ENCODE measurements at regions not wholly inside any gene's neighbourhood (a gene's known extent, or its start where the extent isn't known, plus 50 kb on each side); places are given as distances from the start of the nearest gene placed in this dataset.

- TF ChIP-seq, protein P1, sequence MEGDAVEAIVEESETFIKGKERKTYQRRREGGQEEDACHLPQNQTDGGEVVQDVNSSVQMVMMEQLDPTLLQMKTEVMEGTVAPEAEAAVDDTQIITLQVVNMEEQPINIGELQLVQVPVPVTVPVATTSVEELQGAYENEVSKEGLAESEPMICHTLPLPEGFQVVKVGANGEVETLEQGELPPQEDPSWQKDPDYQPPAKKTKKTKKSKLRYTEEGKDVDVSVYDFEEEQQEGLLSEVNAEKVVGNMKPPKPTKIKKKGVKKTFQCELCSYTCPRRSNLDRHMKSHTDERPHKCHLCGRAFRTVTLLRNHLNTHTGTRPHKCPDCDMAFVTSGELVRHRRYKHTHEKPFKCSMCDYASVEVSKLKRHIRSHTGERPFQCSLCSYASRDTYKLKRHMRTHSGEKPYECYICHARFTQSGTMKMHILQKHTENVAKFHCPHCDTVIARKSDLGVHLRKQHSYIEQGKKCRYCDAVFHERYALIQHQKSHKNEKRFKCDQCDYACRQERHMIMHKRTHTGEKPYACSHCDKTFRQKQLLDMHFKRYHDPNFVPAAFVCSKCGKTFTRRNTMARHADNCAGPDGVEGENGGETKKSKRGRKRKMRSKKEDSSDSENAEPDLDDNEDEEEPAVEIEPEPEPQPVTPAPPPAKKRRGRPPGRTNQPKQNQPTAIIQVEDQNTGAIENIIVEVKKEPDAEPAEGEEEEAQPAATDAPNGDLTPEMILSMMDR (conservative IDR thresholded peaks at IDR 0.05) = no peak
- no peak for TF ChIP-seq EZH2 (IDR thresholded peaks at IDR 0.05; ENCODE audit: low read depth)
Measured at GRCh38 chr11:96579656-96580055, 189.8 kb downstream of the JRKL start.

Measured in PC-9 (cell line).